ENCODE measurements at regions not wholly inside any gene's neighbourhood (a gene's known extent, or its start where the extent isn't known, plus 50 kb on each side); places are given as distances from the start of the nearest gene placed in this dataset.
"Not testable (repeated sequence)": the region's sequence is repeated elsewhere in the genome, so short reads cannot be mapped to it uniquely, and the experiment has no call there.

DNA sequence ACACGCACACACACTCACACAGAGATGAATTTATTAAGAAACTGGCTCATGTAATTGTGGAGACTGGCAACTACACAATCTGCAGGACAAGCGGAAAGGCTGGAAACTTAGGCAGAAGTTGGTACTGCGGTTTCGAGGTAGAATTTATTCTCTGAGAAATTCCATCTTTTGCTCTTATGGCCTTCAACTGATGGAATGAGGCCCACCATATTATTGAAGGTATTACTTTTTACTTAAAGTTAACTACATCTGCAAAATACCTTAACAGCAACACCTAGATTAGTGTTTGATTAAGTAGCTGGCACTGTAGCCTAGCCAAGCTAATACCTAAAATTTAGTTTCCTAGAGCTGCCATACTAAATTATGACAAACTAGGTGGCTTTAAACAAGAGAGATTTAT, 384.0 kb upstream of the UBE2E3 start:
- DNase-seq, result no peak

DNA sequence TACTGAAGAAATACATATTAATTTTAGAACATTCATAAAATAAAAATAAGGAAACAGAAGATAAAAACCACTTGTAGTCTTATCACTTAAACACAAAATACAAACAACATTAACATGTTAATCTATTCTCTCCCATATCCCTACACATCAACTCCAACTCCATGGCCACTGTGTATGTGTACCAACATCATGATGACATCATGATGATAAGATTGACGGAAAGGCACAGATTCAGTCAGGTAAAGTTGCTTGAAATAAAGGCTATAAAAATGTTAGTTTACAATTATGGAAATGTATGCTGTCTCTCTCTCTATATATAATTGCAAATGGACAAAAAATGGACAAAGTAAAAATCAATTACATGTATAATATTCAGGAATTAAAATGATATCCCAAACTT, 388.5 kb upstream of the UBE2E3 start:
- no peak for DNase-seq

DNA sequence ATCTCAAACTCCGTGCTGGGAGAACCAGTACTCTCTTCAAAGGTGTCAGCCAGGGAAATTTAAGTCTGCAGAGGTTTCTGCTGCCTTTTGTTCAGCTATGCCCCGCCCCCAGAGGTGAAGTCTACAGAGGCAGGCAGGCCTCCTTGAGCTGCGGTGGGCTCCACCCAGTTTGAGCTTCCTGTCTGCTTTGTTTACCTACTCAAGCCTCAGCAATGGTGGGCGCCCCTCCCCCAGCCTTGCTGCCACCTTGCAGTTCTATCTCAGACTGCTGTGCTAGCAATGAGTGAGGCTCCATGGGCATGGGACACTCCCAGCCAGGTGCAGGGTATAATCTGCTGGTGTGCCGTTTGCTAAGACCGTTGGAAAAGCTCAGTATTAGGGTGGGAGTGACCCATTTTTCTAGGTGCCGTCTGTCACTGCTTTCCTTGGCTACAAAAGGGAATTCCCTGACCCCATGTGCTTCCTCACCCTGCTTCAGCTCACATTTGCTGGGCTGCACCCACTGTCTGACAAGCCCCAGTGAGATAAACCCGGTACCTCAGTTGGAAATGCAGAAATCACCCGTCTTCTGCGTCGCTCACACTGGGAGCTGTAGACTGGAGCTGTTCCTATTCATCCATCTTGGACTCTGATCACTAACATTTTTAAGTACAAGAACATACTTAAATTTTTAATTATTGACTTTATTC, 389.2 kb upstream of the UBE2E3 start:
- not testable (repeated sequence) for DNase-seq

DNA sequence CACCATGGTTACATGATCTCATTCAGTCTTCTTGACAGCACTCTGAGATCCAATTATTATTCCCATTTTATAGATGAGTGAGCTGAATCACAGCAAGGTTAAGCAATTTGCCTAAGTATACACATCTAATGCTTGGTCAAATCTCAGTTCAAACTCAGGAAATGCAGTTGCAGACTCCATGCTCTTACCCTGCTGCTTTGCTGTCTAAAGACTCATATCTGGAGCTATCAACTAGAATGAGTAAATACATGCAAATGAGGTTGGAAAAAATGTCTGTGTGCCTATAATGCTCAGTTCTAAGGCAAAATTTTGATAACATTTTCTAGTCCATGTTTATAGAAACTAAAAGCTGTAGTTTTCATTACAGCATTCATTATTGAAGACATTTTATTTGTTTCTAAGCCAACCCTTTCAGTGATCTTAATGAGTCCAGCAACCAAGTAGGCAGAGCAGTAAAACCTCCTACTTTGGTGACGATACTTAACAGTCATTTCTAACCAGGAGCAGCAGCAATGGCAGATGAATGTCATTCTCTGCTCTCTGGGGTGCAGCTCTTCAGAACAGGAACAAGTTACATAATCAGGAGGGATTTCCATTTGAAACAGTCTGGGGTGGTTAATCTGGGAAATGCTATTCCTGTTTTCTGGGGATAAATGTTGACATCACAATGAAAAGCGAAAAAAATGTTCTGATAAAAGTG, 396.8 kb upstream of the UBE2E3 start:
- DNase-seq, result no peak

DNA sequence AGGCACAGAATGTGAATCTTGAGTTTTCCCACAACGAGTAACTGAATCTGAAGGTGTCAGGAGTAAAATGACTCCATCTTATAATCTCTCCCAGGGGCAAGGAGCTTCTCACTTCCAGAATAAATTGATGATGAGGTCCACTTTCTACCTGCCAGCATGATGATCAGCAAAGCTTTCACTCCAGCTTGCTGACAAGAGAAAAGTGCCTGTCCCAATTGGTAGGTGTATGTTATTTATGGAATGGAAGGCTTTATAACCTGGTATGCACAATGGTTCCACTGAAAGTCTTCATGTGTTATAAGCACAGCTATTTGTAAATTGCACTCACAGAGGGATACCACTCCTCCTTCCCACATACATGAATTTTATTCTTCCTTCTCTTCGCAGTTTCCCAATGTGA, 401.0 kb upstream of the UBE2E3 start:
- no peak for DNase-seq

DNA sequence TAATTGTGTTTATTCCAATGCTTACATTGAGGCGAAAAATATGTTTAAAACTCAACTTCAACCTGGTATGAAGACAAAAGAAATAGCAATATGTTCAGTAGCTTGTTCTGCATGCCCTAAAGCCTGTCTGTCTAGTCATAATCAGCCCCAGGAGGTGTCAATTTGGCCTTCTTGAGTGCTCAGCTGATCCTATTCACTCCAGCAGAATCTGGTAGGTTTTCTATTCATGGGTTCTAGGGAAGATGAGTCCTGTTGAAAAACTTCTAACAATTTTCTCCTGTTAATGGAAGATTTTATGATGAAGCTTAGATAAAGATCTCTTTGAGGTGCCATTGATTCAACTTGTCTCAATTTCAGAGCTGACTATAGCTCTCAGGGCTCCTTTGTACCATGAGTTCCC, 402.0 kb upstream of the UBE2E3 start:
- no peak for DNase-seq

DNA sequence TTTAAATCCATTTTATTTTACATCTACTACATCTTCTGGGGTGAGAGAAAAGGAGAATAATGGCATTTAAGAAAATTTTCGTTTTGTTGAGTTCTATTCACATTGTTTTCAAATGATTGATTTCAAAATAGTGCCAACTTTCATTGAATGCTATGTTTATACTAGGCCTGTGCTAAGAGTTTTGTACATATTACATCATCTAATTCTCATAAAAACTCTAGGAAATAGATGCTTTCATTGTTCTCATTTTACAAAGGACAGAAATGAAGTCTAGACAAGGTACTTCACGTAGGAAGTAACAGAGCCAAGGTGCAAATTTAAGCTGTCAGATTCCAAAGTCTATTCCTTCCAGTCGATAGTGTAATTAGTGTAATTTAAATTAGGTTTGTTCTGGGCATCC, 402.8 kb upstream of the UBE2E3 start:
- no peak for DNase-seq

DNA sequence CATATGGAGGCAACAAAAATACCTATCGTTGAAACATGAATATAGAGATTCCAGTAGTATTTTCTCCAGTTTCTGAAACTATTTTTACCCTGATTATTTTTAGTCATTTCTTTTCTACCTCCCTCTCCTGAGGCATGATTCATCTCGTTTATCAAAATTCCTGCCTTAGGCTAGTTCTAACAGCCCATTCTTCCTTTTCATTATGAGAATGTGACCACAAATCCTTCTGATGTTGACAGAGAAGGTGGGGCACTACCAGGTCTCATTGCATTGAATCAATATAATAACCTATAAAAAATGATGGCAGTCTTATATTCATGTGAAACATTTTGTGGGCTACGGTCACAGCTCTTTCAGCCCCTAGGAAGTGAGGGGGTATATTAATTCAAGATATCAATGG, 406.5 kb upstream of the UBE2E3 start:
- no peak for DNase-seq

DNA sequence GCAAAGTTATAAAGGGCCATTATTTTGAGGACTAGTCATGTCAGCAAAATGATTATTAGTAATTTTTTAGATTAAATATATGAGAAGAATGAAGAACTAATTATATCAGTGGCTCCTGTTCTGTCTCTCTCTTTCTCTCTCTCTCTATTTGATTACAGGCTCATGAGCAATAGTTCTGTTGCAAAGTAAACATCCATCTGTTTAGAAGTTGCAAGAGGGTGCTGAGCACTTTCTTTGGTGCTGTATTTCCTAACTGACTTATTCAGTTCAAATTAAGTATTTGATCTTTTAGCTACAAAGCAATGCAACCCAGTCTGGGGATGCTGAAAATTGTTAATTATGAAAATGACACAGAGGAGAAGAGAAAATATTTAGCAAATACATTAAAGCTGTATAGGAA, 408.1 kb upstream of the UBE2E3 start:
- DNase-seq, result no peak

DNA sequence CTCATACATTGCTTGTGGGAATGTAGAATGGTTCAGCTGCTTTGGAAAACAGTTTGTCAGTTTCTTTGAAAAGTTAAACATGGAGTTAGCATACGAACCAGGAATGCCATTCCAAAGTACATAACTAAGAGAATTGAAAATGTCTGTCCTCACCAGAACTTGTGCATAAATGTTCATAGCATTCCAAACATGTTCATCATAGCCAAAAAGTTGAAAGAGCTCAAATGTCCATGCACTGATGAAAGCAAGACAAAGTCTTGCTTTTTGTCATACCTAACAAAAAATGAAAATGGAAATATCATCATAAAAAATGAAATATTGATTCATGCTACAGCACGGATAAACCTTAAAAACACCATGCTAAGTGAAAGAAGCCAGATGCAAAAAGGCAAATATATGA, 408.8 kb upstream of the UBE2E3 start:
- DNase-seq, result no peak

DNA sequence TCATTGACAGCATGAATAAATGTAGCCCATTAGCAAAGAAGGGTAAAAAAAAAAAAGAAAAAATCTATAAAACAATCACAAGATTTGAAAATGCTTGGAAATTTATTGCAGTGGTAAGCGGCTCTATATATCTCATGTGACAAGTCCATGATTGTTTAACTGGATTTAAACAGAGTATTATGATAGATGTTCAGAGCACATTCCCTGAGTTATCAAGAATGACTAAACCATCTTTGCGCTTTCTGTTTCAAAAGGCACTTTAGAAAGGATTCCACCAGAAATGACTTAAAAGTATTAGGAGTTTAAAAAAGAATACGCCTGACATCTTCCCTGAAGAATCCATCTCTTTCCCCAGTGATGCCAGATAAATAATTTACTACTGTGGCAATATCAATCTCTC, 409.5 kb upstream of the UBE2E3 start:
- no peak for DNase-seq

DNA sequence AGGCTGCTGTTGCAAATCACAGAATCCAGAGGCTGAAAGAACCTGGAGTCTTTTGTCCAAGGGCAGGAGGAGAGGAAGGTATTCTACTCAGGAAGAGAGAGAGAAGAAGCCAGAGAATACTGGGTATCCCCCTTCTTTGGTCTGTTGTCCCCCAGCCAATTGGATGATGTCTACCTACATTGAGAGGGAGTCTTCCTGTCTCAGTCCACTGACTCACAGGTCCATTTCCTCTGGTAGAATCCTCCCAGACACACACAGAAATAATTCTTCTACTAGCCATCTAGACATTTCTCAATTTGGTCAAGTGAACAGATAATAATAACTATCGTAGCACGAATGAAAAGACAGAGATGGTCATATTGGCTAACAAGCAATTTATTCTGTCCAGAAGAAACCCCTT, 416.4 kb upstream of the UBE2E3 start:
- DNase-seq, result no peak

DNA sequence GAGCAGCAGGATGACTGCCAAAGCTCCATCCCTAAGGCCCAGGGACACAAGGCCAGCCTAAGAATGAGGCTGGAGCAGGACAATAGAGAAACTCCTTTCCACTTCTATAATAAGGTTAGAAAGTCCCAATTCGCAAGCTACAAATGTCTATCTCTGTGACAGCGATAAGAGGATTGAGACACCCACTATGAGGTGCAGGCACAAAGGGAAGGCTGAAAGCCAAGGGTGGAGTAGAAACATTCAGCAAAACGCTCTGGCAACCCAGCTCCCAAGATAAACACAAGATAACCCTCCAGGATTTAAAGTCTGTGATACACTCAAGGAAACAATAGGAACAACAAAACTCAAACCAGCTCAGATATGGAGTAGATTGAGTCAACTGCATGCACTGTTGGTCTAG, 418.0 kb upstream of the UBE2E3 start:
- DNase-seq, result no peak

DNA sequence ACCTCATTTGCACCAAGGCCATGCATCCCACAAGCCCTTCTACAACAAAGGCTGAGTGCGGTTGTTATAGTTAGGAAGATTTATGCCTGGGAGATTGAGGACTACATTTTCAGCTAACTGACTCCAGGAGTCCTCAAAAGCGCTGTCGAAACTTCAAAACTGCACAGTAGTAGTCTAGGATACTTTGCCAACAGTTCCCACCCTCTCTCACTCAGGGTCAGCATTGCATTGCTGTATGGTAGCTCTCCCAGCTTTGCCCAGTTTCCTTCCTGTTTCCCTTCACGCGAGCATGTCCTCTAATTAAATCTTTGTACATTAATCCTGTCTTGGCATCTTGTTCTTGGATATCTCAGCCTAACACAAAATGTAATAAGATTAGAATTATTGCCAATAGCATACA, 420.6 kb upstream of the UBE2E3 start:
- DNase-seq, result no peak

DNA sequence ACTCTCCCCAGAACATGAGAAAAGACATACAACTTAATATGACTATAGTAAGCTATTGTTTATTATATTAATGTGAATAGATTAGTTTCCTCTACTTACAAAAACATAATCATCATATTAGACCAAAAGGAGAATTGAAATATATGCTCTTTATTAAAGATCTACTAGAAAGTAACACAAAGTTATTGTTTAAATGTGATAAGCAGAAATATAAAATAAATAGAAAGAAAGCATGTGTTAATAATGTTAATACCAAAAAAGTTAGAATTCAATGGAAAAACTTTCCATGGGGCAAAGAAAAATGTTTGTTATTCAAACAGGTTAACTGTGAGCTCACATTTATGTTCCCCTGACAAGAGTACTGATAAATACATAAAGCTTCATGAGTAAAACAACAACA, 421.4 kb upstream of the UBE2E3 start:
- DNase-seq, result no peak

DNA sequence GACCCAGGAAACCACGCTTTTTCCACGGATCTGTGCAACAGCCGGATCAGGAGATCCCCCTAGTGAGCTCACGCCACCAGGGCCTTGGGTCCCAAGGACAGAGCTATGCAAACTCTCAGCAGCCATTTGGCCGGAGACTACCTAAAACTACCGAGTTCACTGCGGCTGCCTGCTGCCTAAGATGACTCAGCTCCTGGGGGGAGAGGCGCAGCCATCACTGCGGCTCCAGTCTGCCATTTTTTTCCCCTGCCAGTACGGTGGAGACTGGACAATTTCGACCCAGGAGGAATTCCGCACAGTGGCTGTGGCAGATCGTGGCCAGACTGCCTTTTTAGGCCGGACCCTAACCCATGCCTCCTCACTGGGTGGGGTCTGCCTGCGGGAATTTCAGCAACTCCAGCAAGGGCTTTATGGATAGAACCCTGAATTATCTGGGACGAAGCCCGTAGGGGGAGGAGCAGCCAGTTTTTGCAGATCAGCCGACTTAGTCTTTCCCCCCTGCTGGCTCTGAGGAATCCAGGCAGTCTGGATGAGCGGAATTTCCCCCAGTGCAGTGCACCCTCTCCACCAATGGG, 424.9 kb upstream of the UBE2E3 start:
- no peak for DNase-seq

DNA sequence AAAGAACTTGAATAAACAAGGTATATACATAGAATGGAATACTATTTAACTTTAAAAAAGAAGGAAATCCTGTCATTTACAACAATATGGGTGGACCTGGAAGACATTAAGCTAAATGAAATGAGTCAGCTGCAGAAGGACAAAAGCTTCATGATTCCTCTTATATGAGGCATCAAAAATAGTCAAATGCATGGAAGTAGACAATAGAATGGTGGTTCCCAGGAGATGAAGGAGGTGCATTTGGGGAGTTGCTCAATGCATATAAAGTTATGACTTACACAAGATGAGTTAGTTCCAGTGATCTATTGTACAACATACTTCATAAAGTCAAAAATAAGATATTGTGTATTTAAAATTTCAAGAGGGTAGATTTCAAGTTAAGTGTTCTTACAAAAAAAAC, 426.1 kb upstream of the UBE2E3 start:
- DNase-seq, result no peak

DNA sequence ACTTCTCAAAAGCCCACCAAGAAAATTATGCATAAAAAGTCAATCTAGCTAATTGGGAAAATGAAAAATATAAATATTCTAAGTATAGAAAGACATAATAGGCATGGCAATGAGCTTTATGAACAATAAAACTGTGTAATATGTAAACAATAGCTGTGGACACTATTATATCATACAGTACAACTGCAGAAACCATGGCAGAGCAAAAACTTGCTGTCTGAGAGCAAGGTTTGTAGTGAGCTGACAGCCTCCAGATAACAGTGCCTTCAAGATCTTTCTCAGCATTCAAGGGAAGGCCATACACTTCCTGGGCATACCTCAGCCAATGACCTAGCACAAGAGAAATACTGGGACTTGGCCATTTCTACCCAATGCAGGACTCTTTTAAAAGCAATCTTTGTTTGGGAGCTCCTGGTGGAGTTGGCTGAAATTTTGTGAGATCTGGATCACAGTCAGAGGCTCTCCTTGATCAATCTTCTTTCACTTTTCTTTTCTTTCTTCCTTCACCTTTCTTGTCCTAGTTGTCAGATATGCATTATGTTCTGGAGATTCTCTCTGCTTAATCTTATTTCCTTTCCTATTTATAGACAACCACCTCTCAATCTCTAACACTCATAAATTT, 427.2 kb upstream of the UBE2E3 start:
- no peak for DNase-seq

DNA sequence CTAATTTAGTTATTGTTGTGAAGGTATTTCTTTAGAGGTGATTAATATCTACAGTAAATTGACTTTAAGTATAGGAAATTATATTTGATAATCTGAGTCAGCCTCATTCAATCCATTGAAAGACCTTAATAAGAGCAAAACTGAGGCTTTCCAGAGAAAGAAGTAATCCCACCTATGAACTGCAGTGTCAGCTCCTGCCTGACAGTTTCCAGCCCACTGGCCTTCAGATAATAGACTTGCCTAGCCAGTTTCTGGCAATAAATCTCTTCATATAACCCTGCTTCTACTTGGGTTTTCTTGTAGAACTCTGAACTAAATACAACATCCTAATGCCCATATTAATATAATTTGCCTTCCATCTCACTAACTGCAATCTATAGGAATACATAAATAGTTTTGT, 437.9 kb upstream of the UBE2E3 start:
- no peak for DNase-seq

DNA sequence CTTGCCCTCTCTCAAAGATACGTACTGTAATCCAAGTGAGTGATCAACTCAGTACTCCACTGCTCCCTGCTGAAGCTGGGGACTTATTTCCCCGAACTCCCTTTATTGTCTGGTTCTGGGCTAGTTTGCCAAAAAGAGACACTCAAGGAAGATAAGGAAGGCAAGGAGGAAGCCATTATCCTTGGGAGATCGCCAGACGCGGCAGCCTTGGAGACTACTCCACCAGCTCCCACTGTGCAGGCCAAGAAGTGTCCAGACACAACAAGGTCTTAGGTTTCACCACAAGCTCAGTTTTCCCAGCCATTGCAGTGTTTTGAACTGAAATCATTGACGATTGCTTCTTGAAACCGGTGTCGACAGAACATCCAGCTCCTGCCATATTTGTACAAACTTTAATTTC, 439.6 kb upstream of the UBE2E3 start:
- DNase-seq, result no peak

DNA sequence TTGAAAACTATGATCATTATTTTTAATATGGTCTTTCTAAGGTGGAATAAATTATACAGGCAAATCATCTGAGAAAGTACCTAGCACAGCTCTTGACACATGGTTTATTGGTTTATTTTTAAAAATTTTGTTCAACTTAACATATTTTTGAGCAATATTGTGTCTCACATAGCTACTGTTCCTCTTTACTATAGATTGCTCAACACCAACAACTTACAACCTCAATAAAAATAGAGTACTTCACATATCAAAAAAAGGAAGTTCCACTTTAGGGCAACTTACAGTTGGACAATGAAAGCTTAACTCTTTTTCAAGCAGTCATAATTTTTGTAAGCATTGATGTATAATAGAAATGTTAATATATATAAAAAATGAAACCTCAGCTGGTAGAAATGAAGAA, 440.9 kb upstream of the UBE2E3 start:
- DNase-seq, result no peak

DNA sequence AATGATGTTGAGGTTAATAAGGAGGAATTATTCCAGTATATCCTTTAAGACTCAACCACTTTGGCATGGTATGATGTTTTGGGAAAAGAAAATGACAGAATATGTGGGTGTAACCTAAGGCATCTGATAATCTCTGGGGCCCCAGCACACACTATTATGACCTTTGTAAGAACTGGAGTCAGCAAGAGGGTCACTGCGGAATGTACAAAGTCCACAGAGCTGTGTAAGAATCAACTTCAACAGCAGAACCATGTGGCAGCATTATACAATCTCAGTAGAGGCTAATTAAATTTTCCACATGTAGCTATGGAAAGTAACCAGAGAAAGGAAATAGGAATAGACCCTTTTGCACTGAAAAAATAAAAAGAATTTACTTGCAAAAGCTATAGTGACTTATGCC, 445.1 kb upstream of the UBE2E3 start:
- DNase-seq, result no peak

DNA sequence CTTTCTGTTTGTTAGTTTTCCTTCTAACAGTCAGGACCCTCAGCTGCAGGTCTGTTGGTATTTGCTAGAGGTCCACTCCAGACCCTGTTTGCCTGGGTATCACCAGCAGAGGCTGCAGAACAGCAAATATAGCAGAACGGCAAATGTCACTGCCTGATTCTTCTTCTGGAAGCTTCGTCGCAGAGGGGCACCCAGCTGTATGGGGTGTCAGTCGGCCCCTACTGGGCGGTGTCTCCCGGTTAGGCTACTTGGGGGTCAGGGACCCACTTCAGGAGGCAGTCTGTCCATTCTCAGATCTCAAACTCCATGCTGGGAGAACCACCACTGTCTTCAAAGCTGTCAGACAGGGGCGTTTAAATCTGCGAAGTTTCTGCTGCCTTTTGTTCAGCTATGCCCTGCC, 448.6 kb upstream of the UBE2E3 start:
- not testable (repeated sequence) for DNase-seq

DNA sequence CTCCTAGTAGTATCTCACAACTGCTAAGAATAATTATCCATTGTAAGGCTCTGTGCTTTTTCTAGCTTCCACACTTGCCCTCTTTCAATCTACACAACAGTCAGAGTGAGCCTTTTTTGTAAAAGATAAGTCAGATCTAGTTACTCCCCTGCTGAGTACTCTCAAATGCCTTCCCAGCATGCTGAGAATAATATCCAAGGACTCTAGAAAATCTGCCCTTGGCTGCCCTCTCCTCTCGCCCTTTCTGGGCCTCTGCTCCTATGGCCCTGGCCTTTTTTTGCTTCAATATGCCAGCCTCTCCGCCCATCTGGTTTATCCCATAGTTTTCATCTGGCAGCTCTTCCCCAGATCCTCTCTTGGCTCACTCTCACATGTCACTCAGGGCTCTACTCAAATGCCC, 455.9 kb upstream of the UBE2E3 start:
- DNase-seq, result no peak

Measured in effector CD4-positive, alpha-beta T cell (primary cell).